Mucosa of descending colon (tissue), 3 donors: ENCODE measurements at regions not wholly inside any gene's neighbourhood (a gene's known extent, or its start where the extent isn't known, plus 50 kb on each side); places are given as distances from the start of the nearest gene placed in this dataset.

Experiments
- ATAC-seq: fragments of 200-7000 bp; cut with Tn5 transposase; one replicate; pipeline ENCODE4 v1.9.1; 2020; ENCODE audit warnings: mild to moderate bottlenecking, moderate library complexity
- DNase-seq, 3 donors: peaks; one replicate each; pipeline ENCODE4 v3.0.0-alpha.2; 2020
- H3K36me3 ChIP-seq: fragments of 200-600 bp; one replicate; pipeline ENCODE4 v1.8.0; 2021; ENCODE audit warnings: low read depth, mild to moderate bottlenecking
- H3K4me1 ChIP-seq: fragments of 200-600 bp; one replicate; pipeline ENCODE4 v1.8.0; 2021; ENCODE audit warnings: low read depth, mild to moderate bottlenecking
- H3K4me3 ChIP-seq: fragments of 200-600 bp; one replicate; pipeline ENCODE4 v1.8.0; 2021; ENCODE audit warnings: mild to moderate bottlenecking
- H3K9me3 ChIP-seq: fragments of 200-600 bp; one replicate; pipeline ENCODE4 v1.8.0; 2021; ENCODE audit warnings: mild to moderate bottlenecking
- intact Hi-C, 2 donors: fragments of 100-400 bp; cut with DNase I in 1 of 2; cut with micrococcal nuclease in 1 of 2; formaldehyde crosslinking; loops; one replicate each; pipeline versions ENCODE4 v1.11.0 to v1.11.1; 2022; cut with DNase I, micrococcal nuclease
- TF ChIP-seq, protein P1 (sequence below): fragments of 200-600 bp; IDR thresholded peaks from one replicate; pipeline ENCODE4 v1.8.0; 2022; ENCODE audit warnings: antibody characterized with exemption, mild to moderate bottlenecking
- donor health status: DM: no; HTN: no; CAD: no; lungs with moderate emphysema.
- donor health status: DM: no; HTN: no; CAD: no.
- donor health status: DM: no; HTN: yes; CAD: no.

- ATAC-seq (no peak), DNase-seq (no peak)
- H3K9me3 ChIP-seq, result no peaks in the 10 kb centered on the region
- H3K4me1 ChIP-seq, result no peaks in the 10 kb centered on the region
- no peak overlapping the region for H3K4me3 ChIP-seq
- H3K36me3 ChIP-seq, result no peaks in the 10 kb centered on the region
- intact Hi-C loops, result no loop called here
- TF ChIP-seq, protein P1, sequence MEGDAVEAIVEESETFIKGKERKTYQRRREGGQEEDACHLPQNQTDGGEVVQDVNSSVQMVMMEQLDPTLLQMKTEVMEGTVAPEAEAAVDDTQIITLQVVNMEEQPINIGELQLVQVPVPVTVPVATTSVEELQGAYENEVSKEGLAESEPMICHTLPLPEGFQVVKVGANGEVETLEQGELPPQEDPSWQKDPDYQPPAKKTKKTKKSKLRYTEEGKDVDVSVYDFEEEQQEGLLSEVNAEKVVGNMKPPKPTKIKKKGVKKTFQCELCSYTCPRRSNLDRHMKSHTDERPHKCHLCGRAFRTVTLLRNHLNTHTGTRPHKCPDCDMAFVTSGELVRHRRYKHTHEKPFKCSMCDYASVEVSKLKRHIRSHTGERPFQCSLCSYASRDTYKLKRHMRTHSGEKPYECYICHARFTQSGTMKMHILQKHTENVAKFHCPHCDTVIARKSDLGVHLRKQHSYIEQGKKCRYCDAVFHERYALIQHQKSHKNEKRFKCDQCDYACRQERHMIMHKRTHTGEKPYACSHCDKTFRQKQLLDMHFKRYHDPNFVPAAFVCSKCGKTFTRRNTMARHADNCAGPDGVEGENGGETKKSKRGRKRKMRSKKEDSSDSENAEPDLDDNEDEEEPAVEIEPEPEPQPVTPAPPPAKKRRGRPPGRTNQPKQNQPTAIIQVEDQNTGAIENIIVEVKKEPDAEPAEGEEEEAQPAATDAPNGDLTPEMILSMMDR, result no peak
Observed at GRCh38 chr11:11115475-11115874, 237.6 kb downstream of the CSNK2A3 start.

GRCh38 chr11:11113626-11114025 is 239.4 kb downstream of the CSNK2A3 start:
- ATAC-seq (no peak), DNase-seq (no peak)
- no peaks in the 10 kb centered on the region for H3K36me3 ChIP-seq
- no peaks in the 10 kb centered on the region for H3K9me3 ChIP-seq
- no peaks in the 10 kb centered on the region for H3K4me1 ChIP-seq
- intact Hi-C loops, result no loop called here
- TF ChIP-seq, protein P1, result no peak
- H3K4me3 ChIP-seq, result no peak overlapping the region

- no peak for ATAC-seq
- Histone ChIP-seq H3K4me1 (no peaks in the 10 kb centered on the region), H3K9me3 (no peaks in the 10 kb centered on the region), H3K36me3 (no peaks in the 10 kb centered on the region), H3K4me3 (no peak overlapping the region)
- DNase-seq, result no peak
- intact Hi-C loops, result no loop called here
- TF ChIP-seq, protein P1, result no peak
Observed at GRCh38 chr11:11108026-11108425, 245.0 kb downstream of the CSNK2A3 start.

GRCh38 chr11:11107076-11107723 is 245.8 kb downstream of the CSNK2A3 start:
- TF ChIP-seq, protein P1, result no peak
- no peaks in the 10 kb centered on the region for H3K9me3 ChIP-seq
- DNase-seq (no peak), ATAC-seq (no peak)
- intact Hi-C loops, result no loop called here
- no peaks in the 10 kb centered on the region for H3K36me3 ChIP-seq
- H3K4me1 ChIP-seq, result no peaks in the 10 kb centered on the region
- no peak overlapping the region for H3K4me3 ChIP-seq

DNA sequence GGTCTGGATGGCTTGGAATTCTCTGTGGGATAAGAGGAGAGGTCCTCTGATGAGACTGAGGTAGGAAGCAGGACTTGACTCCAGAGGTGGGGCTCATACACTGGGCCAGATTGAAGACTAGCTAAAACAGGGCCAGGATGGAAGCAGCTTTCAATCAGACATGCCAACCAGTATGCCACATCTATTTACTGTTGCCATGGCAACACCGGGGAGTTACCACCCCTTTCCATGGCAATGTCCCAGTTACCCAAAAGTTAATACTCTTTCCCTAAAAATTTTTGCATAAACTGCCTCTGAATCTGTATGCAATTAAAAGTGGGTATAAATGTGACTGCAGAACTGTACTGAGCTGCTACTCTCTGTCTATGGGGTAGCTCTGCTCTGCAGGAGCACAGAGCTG is 247.5 kb upstream of the ZBED5 start:
- ATAC-seq (no peak), DNase-seq (no peak)
- Histone ChIP-seq H3K36me3 (no peaks in the 10 kb centered on the region), H3K4me3 (no peak overlapping the region), H3K9me3 (no peaks in the 10 kb centered on the region), H3K4me1 (no peaks in the 10 kb centered on the region)
- intact Hi-C loops, result no loop called here
- TF ChIP-seq, protein P1, result no peak
